ENCODE measurements at regions not wholly inside any gene's neighbourhood (a gene's known extent, or its start where the extent isn't known, plus 50 kb on each side); places are given as distances from the start of the nearest gene placed in this dataset.

DNA sequence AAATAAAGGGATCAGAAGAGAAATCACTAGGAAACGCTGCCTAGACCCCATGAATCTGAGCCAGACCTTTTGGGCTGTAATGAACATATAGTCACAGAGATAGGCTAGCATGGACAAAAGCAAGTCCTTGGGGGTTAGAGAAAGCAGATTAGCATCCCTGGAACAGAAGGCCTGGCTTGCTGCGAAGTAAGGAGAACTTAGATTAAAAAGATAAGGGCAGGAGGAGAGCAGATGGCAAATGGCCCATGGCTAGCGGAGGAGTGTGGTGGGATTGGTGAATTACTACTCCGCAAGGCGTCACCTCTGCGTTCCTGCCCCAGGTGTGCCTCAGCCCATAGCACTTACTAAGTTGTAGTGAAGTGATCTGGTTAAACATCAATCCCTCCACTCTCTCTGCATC lies 92.3 kb upstream of the ZNF438 start:
- no peaks in the 10 kb centered on the region for H3K36me3 ChIP-seq
- H3K27me3 ChIP-seq = no peaks in the 10 kb centered on the region
- no peak overlapping the region for H3K4me3 ChIP-seq
- 95% methylated on average over 6 of the region's 6 CpGs for WGBS, 2 donors
- no peak overlapping the region for H3K27ac ChIP-seq
- peaks cover 0 to 13% (median 4%) of the 10 kb centered on the region in 4 donors for H3K4me1 ChIP-seq
- DNase-seq (ENCODE audit: low spot score in 2 of 2) = no peak
- TF ChIP-seq EP300 (IDR thresholded peaks at IDR 0.05) (no peak), POLR2A (IDR thresholded peaks at IDR 0.05) (no peak)
- TF ChIP-seq, protein P1, sequence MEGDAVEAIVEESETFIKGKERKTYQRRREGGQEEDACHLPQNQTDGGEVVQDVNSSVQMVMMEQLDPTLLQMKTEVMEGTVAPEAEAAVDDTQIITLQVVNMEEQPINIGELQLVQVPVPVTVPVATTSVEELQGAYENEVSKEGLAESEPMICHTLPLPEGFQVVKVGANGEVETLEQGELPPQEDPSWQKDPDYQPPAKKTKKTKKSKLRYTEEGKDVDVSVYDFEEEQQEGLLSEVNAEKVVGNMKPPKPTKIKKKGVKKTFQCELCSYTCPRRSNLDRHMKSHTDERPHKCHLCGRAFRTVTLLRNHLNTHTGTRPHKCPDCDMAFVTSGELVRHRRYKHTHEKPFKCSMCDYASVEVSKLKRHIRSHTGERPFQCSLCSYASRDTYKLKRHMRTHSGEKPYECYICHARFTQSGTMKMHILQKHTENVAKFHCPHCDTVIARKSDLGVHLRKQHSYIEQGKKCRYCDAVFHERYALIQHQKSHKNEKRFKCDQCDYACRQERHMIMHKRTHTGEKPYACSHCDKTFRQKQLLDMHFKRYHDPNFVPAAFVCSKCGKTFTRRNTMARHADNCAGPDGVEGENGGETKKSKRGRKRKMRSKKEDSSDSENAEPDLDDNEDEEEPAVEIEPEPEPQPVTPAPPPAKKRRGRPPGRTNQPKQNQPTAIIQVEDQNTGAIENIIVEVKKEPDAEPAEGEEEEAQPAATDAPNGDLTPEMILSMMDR (IDR thresholded peaks at IDR 0.05) = no peak
- H3K9me3 ChIP-seq = no peaks in the 10 kb centered on the region

DNA sequence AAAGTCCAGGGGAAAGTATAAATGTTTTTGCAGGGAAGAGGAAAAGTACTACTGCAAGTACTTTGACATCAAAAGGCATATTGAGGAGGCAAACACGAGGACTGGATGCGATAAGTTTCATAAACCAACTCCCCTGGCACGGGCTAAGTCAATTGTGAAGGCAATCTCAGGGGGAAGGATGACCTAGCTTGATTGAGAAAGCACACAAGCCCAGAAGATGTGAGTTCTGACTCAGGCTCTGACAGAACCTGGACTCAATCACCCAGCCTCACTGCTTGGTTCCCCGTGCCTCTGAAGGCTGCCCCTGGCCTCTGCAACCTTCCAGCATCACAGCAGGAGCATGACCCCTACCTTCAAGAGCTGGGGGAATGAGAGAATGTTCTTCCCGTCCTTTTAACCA lies 93.2 kb upstream of the ZNF438 start:
- Histone ChIP-seq H3K9me3 (no peaks in the 10 kb centered on the region), H3K4me1 (peaks cover 0 to 17% (median 4%) of the 10 kb centered on the region in 4 donors), H3K27ac (no peak overlapping the region), H3K36me3 (no peaks in the 10 kb centered on the region), H3K4me3 (no peak overlapping the region), H3K27me3 (no peaks in the 10 kb centered on the region)
- DNase-seq (ENCODE audit: low spot score in 2 of 2) = no peak
- TF ChIP-seq POLR2A (IDR thresholded peaks at IDR 0.05) = no peak
- TF ChIP-seq, protein P1 (IDR thresholded peaks at IDR 0.05) = no peak
- no peak for TF ChIP-seq EP300 (IDR thresholded peaks at IDR 0.05)
- WGBS, 2 donors = 74 to 77% methylated on average over 5 of the region's 5 CpGs

- Histone ChIP-seq H3K27ac (no peak overlapping the region), H3K27me3 (no peaks in the 10 kb centered on the region), H3K4me3 (no peak overlapping the region), H3K9me3 (no peaks in the 10 kb centered on the region), H3K4me1 (peaks cover 0 to 16% (median 4%) of the 10 kb centered on the region in 4 donors), H3K36me3 (no peaks in the 10 kb centered on the region)
- DNase-seq (ENCODE audit: low spot score in 2 of 2) = no peak
- TF ChIP-seq POLR2A (IDR thresholded peaks at IDR 0.05) (no peak), EP300 (IDR thresholded peaks at IDR 0.05) (no peak)
- TF ChIP-seq, protein P1 (IDR thresholded peaks at IDR 0.05) = no peak
Measured at GRCh38 chr10:31125789-31126188, 94.1 kb upstream of the ZNF438 start.

DNA sequence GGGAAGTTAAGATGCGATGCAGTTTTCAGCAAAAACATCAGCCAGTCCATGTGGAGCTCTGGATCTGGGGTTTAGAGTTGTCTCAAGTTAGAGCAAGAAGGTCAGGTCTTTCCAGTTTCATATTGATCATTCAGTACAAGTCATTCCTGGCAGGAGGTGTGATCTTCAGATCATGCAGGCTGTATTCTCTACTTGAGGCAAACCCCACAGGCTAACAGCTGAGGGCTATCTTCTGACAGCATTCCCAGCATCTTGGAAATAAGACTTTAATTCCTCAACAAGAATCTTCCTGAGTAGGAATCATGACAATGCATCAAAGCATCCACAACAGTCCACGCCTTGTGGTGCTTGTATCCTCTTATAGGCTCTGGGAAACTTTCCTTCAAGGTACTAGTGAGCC lies 94.9 kb upstream of the ZNF438 start:
- WGBS, 2 donors = 96 to 100% methylated on average over 2 of the region's 2 CpGs
- no peaks in the 10 kb centered on the region for H3K9me3 ChIP-seq

DNA sequence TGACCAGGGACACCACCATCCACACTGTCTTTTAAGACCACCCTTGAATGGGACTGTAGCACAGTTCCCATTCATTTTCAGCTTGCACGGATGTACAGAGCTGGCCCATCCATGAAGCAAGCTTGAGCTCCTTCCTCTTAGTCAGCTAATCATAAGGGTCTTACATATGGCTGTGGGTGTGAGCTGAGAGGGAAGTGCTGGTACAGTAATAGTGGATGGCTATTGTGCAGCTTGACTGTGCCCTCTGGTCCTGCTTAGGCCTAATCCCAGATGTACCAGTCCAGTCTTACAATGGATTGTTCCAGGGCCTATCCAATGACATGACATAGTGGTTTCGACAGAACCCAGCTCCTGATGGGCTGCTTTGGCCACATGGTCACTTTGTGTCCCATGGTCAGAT lies 96.9 kb upstream of the ZNF438 start:
- H3K36me3 ChIP-seq = no peaks in the 10 kb centered on the region
- WGBS, 2 donors = 88 to 95% methylated on average over 2 of the region's 2 CpGs
- H3K27ac ChIP-seq = peak overlapping the region in 1 of 4 donors; percentile 18
- TF ChIP-seq EP300 (IDR thresholded peaks at IDR 0.05) (no peak), POLR2A (IDR thresholded peaks at IDR 0.05) (no peak)
- TF ChIP-seq, protein P1 (IDR thresholded peaks at IDR 0.05) = no peak
- H3K4me3 ChIP-seq = no peak overlapping the region
- no peaks in the 10 kb centered on the region for H3K27me3 ChIP-seq
- DNase-seq (ENCODE audit: low spot score in 2 of 2) = no peak
- peaks cover 0 to 12% (median 0%) of the 10 kb centered on the region in 4 donors for H3K4me1 ChIP-seq
- H3K9me3 ChIP-seq = no peaks in the 10 kb centered on the region

More for the DNA sequence above, 94.9 kb upstream of the ZNF438 start:
- H3K27me3 ChIP-seq = no peaks in the 10 kb centered on the region
- no peak overlapping the region for H3K4me3 ChIP-seq
- H3K27ac ChIP-seq = no peak overlapping the region
- no peak for TF ChIP-seq EP300 (IDR thresholded peaks at IDR 0.05)
- no peak for TF ChIP-seq POLR2A (IDR thresholded peaks at IDR 0.05)
- TF ChIP-seq, protein P1 (IDR thresholded peaks at IDR 0.05) = no peak
- peaks cover 0 to 8% (median under 1%) of the 10 kb centered on the region in 4 donors for H3K4me1 ChIP-seq
- no peak for DNase-seq (ENCODE audit: low spot score in 2 of 2)
- no peaks in the 10 kb centered on the region for H3K36me3 ChIP-seq
